ENCODE measurements at regions not wholly inside any gene's neighbourhood (a gene's known extent, or its start where the extent isn't known, plus 50 kb on each side); places are given as distances from the start of the nearest gene placed in this dataset.

DNA sequence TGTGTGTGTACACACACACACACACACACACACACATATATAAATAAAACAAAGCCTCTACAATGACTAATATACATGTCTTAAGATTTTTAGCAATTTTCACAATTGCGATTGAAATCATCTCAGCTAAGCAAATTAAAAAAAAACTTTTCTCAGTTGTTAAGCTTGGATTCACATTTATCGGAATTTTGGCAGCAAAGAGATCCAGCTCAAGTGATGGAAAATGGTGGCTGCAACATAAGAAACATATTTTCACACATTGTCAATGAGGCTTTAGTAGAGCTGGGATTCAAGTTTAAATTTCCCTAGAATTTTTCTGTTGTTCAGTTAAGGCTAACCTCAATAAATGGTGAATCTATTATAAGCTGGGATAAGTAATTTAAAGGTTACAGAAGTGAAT, 768.6 kb upstream of the SORCS1 start:
- TF ChIP-seq EZH2 (IDR thresholded peaks at IDR 0.05; ENCODE audit: insufficient read depth, poor library complexity, severe bottlenecking) (no peak), EZH2phosphoT487 (IDR thresholded peaks at IDR 0.05; ENCODE audit: insufficient read depth, low read depth) (no peak)

Data from GM23248 (cell line).